ENCODE measurements at regions not wholly inside any gene's neighbourhood (a gene's known extent, or its start where the extent isn't known, plus 50 kb on each side); places are given as distances from the start of the nearest gene placed in this dataset.
A peak's percentile ranks its signal among the peaks of the same experiment; 100 is the strongest.

- no peak for TF ChIP-seq Cebpa-rat (IDR thresholded peaks at IDR 0.05)
- Histone ChIP-seq H3K9me3 (replicated peaks in 1 of 11) (no peaks in the 10 kb centered on the region), H3K36me3 (no peaks in the 10 kb centered on the region), H3K27me3 (no peaks in the 10 kb centered on the region), H3K4me2 (no peak overlapping the region), H3K4me1 (peaks cover 0 to 7% (median 0%) of the 10 kb centered on the region in 10 experiments; a peak in 4 of 20 replicates), H3K27ac (no peak overlapping the region), H4K20me1 (no peaks in the 10 kb centered on the region), H3K9ac (no peak overlapping the region), H3K4me3 (no peak overlapping the region)
Observed at GRCh38 chr3:147616998-147617619, 207.9 kb downstream of the ZIC1 start.

DNA sequence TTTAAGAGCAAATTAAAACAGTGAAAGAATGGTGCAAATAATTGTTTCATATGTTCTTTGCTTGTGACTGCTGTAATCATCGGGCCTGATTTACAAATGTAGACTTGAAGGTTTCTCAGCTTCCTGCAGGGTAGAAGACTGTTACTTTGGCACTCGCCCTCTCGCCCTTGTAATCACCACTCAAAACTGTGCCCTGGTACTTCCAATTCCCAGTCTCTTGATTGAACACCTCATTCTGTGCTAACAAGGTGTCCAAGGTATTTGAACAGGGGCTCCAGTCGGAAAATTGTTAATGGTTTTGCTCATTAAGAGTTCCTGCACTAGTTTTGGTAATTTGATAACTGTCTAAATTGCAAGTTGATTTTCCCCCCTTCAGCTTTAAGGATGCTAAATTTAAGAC, 209.5 kb downstream of the ZIC1 start:
- no peaks in the 10 kb centered on the region for H3K27me3 ChIP-seq
- no peak overlapping the region for H3K9ac ChIP-seq
- H3K27ac ChIP-seq, result no peak overlapping the region
- peaks cover 0 to 7% (median 0%) of the 10 kb centered on the region in 10 experiments; a peak in 4 of 20 replicates for H3K4me1 ChIP-seq
- no peak for TF ChIP-seq Cebpa-rat (IDR thresholded peaks at IDR 0.05)
- peak overlapping the region in 2 of 11 experiments; percentile 17 to 18; a peak in 3 of 22 replicates for H3K4me2 ChIP-seq
- no peaks in the 10 kb centered on the region for H3K9me3 ChIP-seq (replicated peaks in 1 of 11)
- H3K36me3 ChIP-seq, result no peaks in the 10 kb centered on the region
- H3K4me3 ChIP-seq, result no peak overlapping the region
- no peaks in the 10 kb centered on the region for H4K20me1 ChIP-seq

- Histone ChIP-seq H3K27ac (no peak overlapping the region), H3K4me2 (no peak overlapping the region)
- TF ChIP-seq Cebpa-rat (IDR thresholded peaks at IDR 0.05), result no peak
Observed at GRCh38 chr3:147619921-147620560, 210.9 kb downstream of the ZIC1 start.

DNA sequence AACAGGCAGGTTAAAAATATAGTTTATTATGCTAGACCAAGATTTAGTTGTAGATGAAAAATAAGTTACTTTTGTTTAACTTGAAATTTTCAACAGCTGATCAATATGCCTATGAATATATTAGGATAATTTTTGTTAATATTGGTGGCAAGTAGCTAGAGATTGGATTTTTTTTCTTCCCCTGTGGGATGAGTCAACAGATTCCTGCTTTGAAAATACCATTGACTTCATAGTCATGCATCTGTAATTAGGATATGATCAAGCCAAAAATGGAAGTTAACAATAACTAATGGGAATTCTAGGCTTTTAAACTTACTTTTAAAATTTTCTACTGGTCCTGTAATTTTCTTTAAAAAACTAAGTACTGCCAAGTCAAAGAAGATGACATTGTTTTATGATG, 211.7 kb downstream of the ZIC1 start:
- Histone ChIP-seq H3K9ac (no peak overlapping the region), H3K4me1 (peaks cover 0 to 7% (median 0%) of the 10 kb centered on the region in 10 experiments; a peak in 4 of 20 replicates), H4K20me1 (no peaks in the 10 kb centered on the region), H3K9me3 (replicated peaks in 1 of 11) (no peaks in the 10 kb centered on the region), H3K27ac (no peak overlapping the region), H3K4me3 (no peak overlapping the region), H3K4me2 (no peak overlapping the region), H3K27me3 (no peaks in the 10 kb centered on the region), H3K36me3 (no peaks in the 10 kb centered on the region)
- no peak for TF ChIP-seq Cebpa-rat (IDR thresholded peaks at IDR 0.05)

More at GRCh38 chr3:147619921-147620560, 210.9 kb downstream of the ZIC1 start:
- H4K20me1 ChIP-seq, result no peaks in the 10 kb centered on the region
- no peaks in the 10 kb centered on the region for H3K27me3 ChIP-seq
- no peaks in the 10 kb centered on the region for H3K36me3 ChIP-seq
- peaks cover 0 to 7% (median 0%) of the 10 kb centered on the region in 10 experiments; a peak in 4 of 20 replicates for H3K4me1 ChIP-seq
- no peaks in the 10 kb centered on the region for H3K9me3 ChIP-seq (replicated peaks in 1 of 11)
- no peak overlapping the region for H3K9ac ChIP-seq
- no peak overlapping the region for H3K4me3 ChIP-seq

DNA sequence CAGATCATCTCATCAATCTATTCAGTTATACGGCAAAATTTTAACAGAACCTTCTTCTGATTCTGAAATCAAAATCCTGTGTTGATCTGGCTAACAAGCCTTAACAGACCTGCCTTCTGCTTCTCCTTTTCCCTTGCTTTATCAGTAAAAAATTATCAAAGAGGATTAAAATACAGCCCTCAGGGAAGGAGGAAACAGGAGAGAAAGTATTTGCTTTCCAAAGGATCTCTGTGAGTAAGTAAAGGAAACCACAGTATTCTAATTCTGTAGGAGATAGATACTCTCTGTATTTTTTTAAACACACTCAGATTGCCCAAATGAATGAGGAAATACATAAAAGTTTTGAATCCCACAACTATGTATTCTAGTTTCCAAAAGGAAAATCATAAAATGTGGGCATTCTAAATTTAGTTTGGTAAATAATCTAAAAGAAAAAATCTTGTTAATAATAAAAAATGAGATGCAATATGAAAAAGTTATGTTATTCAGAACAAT, 221.8 kb downstream of the ZIC1 start:
- Histone ChIP-seq H3K9me3 (replicated peaks in 1 of 11) (peaks cover 7 to 16% (median 13%) of the 10 kb centered on the region in 11 experiments; a peak in 19 of 22 replicates), H4K20me1 (no peaks in the 10 kb centered on the region), H3K4me2 (no peak overlapping the region; a peak in 1 of 22 replicates), H3K9ac (no peak overlapping the region), H3K36me3 (no peaks in the 10 kb centered on the region), H3K27ac (no peak overlapping the region), H3K4me3 (no peak overlapping the region), H3K4me1 (no peaks in the 10 kb centered on the region), H3K27me3 (no peaks in the 10 kb centered on the region)
- TF ChIP-seq Cebpa-rat (IDR thresholded peaks at IDR 0.05), result no peak

GRCh38 chr3:147640781-147641180, 231.6 kb downstream of the ZIC1 start:
- no peaks in the 10 kb centered on the region for H3K36me3 ChIP-seq
- H3K4me3 ChIP-seq, result no peak overlapping the region
- no peak overlapping the region for H3K27ac ChIP-seq
- peaks cover under 1 to 17% (median 11%) of the 10 kb centered on the region in 11 experiments; a peak in 15 of 22 replicates for H3K9me3 ChIP-seq (replicated peaks in 1 of 11)
- no peak overlapping the region for H3K4me2 ChIP-seq
- H3K27me3 ChIP-seq, result no peaks in the 10 kb centered on the region
- no peak overlapping the region for H3K9ac ChIP-seq
- no peaks in the 10 kb centered on the region for H3K4me1 ChIP-seq
- TF ChIP-seq Cebpa-rat (IDR thresholded peaks at IDR 0.05), result no peak
- no peaks in the 10 kb centered on the region for H4K20me1 ChIP-seq

- Histone ChIP-seq H3K27me3 (no peaks in the 10 kb centered on the region), H3K27ac (no peak overlapping the region), H3K36me3 (no peaks in the 10 kb centered on the region), H3K9me3 (replicated peaks in 1 of 11) (no peaks in the 10 kb centered on the region), H3K4me1 (no peaks in the 10 kb centered on the region), H3K4me3 (no peak overlapping the region), H3K4me2 (no peak overlapping the region), H3K9ac (no peak overlapping the region), H4K20me1 (no peaks in the 10 kb centered on the region)
- TF ChIP-seq Cebpa-rat (IDR thresholded peaks at IDR 0.05), result no peak
Observed at GRCh38 chr3:147645761-147646160, 236.6 kb downstream of the ZIC1 start.

- TF ChIP-seq Cebpa-rat (IDR thresholded peaks at IDR 0.05), result no peak
- Histone ChIP-seq H3K36me3 (no peaks in the 10 kb centered on the region), H3K4me2 (no peak overlapping the region), H3K9ac (no peak overlapping the region), H3K27ac (no peak overlapping the region), H3K9me3 (replicated peaks in 1 of 11) (no peaks in the 10 kb centered on the region), H3K27me3 (no peaks in the 10 kb centered on the region), H4K20me1 (no peaks in the 10 kb centered on the region), H3K4me3 (no peak overlapping the region), H3K4me1 (no peaks in the 10 kb centered on the region)
Observed at GRCh38 chr3:147649475-147649874, 240.3 kb downstream of the ZIC1 start.

- Histone ChIP-seq H3K36me3 (no peaks in the 10 kb centered on the region), H3K4me2 (no peak overlapping the region), H3K9ac (no peak overlapping the region), H3K4me1 (no peaks in the 10 kb centered on the region), H3K9me3 (replicated peaks in 1 of 11) (no peaks in the 10 kb centered on the region), H3K27me3 (no peaks in the 10 kb centered on the region), H3K4me3 (no peak overlapping the region), H4K20me1 (no peaks in the 10 kb centered on the region), H3K27ac (no peak overlapping the region)
- TF ChIP-seq Cebpa-rat (IDR thresholded peaks at IDR 0.05), result no peak
Observed at GRCh38 chr3:147651107-147651778, 242.1 kb downstream of the ZIC1 start.
